GM21619 (cell line): ENCODE measurements at regions not wholly inside any gene's neighbourhood (a gene's known extent, or its start where the extent isn't known, plus 50 kb on each side); places are given as distances from the start of the nearest gene placed in this dataset.

Experiments used
- ATAC-seq: cut with Tn5 transposase; IDR thresholded peaks from one replicate; pipeline ENCODE4 v1.9.1; 2021; ENCODE audit not compliant: unreplicated experiment

DNA sequence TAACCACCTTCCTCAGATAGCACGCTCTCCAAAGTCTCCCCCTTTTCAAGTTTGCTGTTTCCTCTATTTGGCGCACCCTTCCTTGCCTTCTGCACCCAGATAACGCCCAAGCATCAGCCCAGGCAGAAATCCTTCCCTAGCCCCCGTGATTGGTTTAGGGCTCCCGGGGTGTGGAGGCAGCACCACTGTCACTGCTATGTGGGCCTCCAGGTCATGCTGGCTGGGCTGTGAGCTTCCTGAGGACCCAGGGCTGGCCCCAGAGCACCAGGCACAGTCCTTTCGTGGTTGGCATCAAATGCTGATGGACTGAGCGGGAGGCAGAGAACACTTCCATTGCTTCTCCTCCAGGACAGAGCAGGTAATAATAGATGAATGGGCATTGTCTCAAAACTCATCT is 311.4 kb downstream of the BCL11B start:
- no peak for ATAC-seq

DNA sequence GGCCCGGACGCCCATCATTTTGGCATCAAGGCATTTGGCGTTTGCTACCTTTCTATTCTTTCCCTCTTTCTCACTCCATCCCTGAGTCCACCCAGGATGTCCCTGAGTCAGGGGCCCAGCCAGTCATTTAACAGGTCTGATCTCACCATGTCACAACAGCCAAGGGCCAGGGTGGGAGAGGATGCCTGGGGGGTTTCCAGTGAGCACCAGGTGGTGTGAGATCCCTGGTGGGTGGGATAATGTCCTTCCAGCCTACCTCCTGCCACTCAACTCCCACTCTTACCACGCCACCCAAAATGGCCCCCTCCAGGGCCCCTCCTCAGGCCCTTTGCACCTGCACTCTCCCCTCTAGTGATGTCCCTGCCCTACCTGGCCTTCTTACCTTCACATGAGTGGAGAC is 310.8 kb downstream of the BCL11B start:
- ATAC-seq, result no peak

DNA sequence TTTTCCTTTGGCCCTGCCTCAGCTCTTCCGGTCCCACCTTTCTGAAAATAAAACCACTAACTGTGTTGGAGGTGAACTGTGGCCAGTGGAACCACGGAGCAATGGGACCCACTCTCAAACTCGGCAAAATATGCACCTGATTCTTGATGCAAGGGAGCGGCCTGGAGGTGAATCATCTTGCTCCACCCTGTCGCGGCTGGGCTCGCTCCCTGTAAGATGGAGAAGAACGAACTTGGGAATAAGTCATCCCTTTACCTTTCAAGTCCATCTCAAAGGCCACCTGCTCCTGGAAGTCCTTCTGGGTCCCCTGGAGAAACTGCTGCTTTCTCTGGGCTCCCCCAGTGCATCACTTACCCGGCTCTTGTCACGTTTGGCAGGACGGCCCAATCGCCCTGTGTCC is 309.9 kb downstream of the BCL11B start:
- no peak for ATAC-seq

DNA sequence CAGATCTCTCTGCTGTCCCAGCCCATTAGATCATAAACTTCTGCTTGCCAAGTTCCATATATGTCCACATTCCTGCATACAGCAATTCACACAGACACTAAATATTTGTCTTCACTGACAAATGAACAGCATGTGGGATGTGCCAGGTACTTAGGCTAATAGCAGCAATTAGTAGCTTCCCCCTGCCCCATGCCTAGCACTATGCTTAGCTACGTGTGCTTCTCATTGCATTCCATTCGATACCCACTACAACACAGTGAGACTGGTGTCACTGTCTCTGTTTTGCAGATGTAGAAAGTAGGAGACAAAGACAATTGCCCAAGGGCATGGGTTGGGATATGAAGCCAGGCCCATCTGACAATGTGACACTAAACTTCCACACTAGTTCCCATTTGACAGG is 308.4 kb downstream of the BCL11B start:
- no peak for ATAC-seq

DNA sequence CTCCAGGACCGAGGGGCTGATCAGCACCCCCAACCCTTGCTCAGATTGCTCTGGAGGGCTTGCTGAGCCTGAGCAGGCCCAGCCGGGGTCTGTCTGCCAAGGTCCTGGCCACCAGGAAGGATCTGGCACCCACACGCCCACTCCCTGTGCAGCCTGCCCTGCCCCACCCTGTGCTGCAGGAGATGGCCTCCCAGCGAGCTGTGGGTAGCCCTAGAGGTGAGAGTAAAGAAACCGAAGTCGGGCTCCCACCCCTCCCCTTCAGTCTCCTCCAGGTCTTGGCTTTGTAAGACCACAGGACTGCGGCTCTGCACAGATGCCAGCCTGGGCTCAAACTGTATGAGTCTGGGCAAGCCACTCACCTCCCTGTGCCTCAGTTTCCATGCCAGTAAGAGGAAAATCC is 307.8 kb downstream of the BCL11B start:
- no peak for ATAC-seq

DNA sequence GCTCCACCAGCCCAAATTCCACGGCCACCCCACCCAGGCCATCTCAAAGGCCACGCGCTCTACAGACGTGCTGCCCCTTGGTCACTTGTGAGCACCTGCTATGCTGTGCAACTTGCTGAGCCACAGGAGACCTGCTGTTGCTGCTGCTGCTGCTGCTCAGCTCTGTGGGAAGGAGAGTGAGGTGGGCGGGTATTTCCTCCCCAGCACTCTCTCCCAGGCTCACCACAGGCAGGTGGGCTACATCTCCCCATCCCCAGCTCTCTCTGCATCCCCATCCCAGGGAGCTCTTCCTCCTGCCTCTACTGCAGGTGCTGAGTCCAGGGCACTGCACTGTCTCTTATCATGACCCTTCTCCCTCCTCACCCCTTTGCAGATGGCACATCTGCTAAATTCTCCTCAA is 306.9 kb downstream of the BCL11B start:
- ATAC-seq, result no peak

DNA sequence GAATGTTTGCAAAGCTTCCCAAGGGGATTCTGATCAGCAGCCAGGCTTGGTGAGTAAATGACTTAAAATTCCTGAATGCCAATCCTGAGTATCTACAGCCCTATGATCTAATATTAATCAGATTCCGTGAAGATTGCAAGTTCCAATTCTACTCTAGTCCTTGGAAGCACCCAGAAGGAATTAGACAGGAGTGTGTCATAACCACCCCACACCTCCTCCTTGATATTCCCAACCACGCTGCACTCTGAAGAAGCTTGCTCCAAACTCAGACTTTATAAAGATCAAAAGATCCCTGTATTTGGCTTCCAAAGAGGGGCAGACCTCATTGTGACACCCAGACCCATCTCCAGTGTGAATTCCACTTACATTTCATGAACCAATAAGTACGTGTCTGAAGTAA is 306.0 kb downstream of the BCL11B start:
- no peak for ATAC-seq

DNA sequence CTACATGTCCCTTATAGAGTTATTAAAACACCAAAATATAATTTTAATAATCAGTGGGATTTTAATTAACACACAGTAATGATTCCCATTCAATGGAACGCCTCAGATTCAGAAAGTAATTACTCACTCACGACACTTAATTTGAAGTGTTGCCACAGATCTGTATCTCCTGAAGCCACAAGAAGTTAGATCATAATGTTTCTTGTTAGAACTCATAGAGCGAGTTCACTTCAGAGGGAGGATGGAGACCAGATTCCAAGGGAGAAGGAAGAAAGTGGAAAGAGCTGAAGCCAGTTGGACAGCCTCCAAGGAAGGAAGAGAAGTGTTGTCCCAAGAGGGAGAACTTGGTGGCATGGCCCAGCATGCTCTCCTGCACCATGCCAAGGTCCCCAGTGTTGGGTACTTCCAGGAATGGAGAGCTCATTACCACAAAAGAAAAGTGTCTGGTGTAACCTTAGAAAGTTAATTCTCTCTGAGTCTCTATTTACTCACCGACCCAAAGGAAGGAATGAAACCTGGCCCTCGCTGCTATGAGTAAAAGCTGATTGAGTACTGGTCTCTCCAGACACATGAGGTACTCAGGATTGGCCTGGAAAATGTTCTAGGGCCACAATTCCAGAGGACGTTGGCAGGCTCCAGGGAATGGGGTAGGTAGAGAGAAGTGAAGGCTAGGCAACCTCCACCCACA is 305.4 kb downstream of the BCL11B start:
- ATAC-seq, result no peak

DNA sequence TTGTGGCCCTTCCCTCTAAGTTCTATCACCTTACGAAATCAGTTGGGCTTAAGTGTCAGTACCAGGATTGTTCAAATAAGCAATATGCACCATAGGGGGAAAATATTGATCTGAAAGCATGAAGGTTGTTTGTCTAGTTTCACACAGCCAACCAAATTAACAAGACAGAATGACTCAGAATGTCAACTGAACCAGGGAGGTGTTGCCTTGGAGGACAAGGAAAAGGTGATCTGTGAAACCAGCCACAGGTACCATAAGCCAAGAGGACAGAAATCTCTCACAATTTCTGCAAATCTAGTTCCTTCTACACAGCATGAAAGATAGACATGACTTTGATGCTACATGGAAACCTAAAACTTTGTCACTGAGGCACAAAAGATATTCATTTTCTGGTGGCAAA is 297.9 kb downstream of the BCL11B start:
- no peak for ATAC-seq

DNA sequence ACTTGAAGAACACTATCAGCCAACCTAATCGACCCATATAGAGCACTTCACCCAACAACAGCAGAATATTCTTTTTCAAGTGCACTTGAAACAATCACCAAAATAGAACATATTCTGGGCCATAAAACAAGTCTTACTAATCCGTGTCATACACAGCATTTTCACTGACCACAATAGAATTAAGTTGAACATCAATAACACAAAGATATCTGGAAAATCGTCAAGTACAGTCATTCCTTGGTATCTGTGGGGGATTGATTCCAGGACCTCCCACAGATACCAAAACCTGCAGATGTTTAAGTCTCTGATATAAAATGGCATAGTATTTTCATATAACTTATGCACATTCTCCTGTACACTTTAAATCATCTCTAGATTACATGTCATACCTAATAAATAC is 295.7 kb downstream of the BCL11B start:
- ATAC-seq, result no peak

DNA sequence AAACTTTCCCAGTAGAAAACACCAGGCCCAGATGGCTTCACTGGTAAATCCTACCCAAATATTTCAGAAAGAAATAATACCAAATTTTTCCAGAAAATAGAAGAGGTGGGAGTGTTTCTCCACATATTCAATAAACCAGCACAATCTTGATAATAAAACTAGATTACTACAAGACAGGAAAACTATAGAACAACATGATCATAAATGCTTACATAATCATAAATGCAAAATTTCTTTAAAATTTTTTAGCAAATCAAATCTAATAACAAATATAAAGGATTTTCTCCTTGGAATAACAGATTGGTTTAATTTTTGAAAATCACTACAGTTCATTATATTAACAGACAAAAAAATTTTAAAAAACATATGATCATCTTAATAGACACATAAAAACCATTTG is 294.5 kb downstream of the BCL11B start:
- no peak for ATAC-seq

DNA sequence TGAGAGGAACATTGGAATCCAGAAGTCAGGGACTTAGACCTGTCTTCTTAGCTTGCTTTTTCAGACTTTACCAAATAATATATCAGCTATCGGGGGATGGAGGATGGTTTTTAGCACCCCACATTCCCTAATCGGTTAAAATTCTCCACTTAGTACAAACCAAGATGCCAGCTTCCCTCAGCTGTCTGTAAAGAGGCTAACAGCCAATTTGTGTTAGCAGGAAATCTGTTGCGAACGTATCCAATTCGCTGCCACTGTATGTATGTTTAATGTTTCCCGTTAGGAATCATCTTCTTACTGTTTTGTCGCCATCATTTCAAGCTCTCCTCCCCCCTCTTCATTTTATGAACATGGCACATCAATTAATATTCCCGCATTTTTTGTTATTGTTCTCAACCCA is 289.0 kb downstream of the BCL11B start:
- ATAC-seq, result no peak

DNA sequence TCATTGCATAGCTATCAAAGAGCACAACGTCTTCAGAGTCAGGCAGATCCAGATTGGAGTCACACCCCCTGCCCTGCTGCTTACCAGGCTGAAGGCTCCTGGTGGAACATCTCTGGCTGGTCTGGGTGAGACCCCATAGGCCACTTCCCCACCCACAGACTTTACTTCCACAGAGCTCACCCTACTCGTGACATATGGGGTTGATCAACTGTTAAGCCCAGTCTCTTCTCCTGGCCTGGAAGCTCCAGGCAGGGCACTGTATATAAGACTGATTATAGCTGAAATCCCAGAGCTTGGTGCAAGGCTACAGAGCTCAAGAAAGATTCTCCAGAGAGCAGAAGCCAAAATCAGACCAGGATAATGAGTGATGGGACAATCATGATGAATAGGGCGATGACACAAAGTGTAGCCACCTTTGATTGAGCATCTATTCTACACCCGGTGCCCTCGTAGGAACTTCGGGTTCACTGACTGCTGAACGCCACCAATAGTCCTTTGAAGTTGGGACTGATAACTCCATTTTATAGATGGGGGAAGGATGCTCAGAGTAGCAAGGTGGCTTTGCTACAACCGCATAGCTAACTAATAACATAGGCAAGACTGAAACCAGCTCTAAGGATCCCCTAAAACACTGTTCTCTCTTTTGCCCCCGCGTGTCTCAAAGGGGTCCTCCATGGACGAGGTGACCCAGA is 287.8 kb downstream of the BCL11B start:
- no peak for ATAC-seq

DNA sequence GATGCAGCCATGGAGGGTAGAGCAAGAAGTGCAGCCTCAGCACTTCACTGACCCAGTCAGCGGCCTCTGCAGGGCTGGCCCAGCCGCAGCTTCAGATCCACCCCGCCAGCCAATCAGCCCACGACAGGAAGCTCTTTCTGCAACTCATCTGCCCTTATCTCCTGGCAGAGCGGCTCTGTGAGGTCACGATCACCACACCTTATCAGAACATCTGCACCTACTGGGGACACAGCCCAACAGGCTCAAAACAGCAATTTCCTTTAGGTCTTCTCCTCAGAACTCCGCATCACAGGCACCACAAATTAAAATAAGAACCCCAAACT is 287.3 kb downstream of the BCL11B start:
- no peak for ATAC-seq

DNA sequence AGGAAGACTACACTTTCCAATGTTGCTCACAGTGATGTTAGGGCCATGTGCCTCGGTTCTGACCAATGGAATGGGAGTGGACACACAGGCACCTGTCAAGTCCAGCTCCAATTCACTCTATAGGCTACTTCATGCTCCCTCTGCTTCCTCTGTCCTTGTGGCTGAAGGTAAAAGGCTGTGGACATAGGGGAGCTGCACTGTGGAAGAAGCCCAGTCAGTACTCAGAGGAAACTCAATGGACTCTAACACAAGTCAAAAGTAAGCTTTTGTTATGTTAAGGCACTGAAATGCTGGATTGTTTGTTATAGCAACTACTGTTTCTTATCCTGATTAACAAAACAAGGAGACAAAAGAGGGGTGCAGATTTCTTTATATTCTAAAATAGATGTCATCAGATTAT is 278.2 kb downstream of the BCL11B start:
- ATAC-seq, result no peak

DNA sequence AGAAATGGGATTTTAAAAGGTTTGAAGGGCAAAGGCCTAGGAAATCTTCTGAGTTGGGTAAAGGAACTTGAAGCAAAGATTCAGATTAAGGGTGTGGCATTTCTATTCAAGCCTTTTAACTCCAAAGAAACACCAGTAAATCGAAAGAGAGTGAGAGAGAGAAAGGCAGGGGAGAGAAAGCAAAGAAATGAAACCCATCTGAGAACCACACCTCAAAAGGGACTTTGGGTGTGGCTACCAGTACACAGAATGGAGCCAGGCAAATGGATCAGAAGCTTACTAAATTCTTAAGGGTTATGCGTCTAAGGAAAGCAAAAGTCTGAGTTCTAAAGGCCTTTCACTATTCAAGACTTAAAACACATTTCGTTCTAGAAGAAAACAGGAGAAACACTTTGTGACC is 277.4 kb downstream of the BCL11B start:
- ATAC-seq, result no peak

DNA sequence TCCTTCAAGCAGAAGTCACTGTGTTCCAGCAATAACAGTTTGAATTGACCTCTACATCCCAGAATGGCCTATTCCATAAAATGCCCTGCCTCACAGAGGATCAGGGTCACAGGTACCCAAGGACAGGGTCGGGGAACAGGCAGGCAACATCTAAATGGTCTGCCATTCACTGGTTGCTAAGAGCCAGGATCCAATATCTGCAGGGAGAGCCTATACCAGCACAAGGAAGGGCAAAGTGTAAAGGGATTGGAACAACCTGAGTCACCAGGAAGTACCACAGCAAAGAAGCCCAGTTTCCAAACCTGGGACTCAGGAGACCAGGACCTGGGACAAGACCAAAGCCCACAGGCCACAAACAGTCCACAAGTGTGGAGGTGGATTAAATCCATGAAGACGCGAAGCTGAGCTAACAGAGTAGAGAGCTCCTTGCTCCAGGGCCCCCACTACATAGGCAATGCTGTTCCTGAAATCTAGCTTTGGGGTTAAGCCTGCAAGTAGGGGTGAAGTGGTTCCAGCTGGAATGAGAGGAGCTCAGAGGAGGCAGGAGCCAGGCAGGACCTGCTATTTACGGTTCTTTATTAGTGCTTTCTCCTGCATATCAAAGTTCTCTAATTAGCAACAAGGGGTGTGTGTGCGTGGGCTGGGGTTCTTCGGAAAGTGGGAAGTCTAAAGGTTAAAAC is 274.3 kb downstream of the BCL11B start:
- ATAC-seq, result no peak

DNA sequence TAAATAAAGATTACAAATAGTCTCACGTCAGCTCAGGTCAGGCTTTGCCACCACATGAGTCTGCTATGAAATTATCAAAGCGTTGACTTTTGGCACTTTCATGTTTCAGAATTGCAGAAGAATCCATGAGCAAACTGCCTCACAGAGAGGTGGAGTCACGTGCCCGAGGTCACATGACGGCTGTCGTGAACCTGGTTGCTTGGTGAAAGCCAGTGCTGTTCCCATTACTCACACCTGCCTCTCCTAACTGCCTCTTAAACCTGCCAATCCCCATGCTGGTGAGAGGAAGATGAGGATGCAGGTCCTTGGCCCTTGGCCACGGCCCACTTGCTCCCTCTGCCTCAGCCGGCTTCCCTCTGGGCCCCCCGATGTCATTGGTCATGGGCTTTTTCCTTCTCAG is 272.7 kb downstream of the BCL11B start:
- no peak for ATAC-seq

DNA sequence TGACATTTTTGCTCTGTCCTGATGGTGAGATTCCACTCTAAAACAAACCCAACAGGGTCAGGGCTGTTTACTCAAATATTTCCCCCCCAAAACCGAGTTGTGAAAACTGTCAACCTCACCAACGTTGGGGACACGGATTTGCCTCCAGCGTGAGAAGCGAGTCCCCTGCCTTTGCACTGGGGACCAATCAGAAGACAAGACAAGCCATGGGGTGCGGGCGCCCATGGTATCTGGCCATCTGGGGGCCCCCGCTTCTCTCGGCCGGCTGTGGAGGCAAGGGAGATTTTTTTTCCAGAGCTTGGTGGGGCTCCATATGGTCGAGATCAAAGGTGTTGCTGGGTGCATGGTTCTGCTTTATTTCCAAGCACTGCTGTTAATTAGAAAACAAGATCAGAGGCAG is 272.1 kb downstream of the BCL11B start:
- no peak for ATAC-seq

DNA sequence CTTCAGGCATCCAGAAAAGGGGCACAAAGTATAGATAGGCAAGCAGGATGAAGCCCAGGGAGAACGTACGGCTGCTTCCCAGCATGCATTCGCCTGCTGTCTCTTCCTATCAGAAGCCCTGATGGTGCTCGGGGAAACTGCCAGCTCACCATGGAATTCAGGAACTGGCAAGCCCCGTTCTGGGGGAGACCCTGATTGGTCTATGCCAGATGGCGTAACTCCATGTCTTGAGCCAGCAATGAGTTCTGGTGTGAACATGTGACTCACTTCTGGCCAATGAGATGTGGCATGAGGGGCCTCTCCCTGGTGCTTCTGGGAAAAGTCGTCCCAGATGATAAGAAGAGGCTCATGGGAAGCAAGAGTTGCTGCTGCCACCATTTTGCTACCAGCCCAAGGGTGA is 270.8 kb downstream of the BCL11B start:
- ATAC-seq, result no peak

DNA sequence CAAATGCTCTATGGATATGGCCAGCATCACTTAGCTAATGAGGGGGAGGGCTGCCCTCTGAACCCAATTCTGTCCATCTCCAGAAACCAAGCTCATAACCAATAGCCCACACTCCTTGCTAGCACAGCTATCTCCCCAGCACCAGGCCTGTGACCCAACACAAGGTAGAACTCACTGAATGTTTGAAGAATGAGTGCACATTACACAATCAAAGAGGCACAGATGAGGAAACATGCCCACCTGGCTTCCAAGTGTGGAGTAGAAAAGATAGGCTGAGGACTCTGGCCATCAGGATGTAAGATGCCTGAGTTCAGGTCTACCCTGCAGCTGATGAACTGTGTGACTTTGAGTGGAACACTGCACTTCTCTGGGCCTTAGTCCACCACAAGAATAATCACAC is 268.4 kb downstream of the BCL11B start:
- no peak for ATAC-seq

DNA sequence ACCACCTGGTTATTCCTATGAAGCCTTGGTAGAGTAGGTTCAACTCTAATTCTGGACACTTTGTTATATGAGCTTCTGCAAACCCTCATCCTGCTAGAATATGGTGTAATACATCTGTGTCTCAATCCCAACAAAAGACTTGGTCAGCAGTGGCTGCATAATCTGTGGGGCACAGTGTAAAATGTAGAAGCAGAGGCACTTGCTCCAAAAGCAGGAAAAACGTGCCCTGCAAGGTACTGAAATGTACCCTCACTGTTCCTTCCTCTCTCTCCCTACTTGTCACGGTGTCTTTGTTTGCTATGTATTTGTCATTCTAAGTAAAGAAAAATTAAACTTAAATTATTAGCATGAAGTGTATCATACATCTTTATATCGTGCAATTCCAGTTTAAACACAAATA is 267.9 kb downstream of the BCL11B start:
- no peak for ATAC-seq

DNA sequence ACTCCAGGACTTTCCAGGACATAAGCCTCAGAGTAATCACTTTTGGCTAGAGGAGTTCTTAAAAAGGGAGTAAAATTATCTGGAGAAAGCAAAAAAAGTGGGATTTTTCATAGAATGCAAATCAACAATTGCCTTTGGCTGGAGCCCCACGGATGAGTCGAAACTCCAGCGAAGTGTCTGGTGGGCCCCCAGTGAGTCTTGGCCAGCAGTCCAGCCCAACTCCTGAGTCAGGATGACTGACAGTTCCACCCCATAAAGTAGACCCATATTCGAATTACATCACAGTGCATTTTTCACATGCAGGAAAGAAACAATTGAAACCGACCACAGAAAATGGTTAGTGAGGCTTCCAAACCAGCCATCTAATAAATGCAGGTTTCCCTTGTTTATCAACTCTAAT is 265.7 kb downstream of the BCL11B start:
- ATAC-seq, result no peak
